ENCODE measurements at regions not wholly inside any gene's neighbourhood (a gene's known extent, or its start where the extent isn't known, plus 50 kb on each side); places are given as distances from the start of the nearest gene placed in this dataset.
"Not testable (repeated sequence)": the region's sequence is repeated elsewhere in the genome, so short reads cannot be mapped to it uniquely, and the experiment has no call there.

DNA sequence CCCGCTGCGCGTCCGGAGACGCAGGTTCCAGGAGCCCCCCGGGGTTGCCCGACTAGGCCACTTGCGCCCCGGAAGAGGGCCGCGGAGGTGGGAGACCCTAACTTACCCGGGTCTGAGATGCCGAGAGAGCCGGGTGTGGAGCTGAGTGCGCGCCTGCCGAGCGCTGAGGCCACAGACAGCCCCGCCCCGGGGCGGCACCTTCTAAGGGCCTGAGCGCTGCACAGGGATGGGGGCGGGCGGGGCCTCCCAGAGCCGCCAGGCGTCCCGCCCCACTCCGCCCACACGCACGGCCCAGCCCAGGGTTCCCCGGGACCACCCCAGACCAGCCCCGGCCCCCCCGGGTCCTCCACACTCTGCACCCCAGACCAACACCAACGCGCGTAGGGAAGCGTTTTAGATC, 2692.0 kb upstream of the TPTE start:
- DNase-seq (ENCODE audit: low read depth in 3 of 3): not testable (repeated sequence)

DNA sequence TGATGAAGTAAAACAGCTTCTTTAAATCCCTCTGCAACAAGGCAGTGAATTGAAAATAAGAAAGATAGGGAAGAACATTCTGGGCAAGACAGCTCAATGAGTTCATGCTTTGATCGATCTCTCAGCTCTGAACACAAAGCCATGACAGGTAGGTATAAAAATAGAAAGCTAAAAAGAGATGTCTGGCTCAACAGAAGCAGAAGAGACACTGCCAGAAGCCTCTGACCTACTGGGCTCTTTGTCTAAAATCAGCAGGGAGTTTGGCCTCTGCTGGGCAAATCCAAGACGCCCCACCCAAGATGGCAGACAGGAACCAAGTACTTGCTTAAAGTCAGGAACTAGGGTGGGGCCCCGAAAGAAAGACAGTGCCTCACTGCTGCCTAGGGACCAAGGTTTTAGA, 2684.1 kb upstream of the TPTE start:
- not testable (repeated sequence) for DNase-seq (ENCODE audit: low read depth in 3 of 3)

- DNase-seq (ENCODE audit: low read depth in 3 of 3): not testable (repeated sequence)
Measured at GRCh38 chr21:7853426-7853825, 2668.0 kb upstream of the TPTE start.

DNA sequence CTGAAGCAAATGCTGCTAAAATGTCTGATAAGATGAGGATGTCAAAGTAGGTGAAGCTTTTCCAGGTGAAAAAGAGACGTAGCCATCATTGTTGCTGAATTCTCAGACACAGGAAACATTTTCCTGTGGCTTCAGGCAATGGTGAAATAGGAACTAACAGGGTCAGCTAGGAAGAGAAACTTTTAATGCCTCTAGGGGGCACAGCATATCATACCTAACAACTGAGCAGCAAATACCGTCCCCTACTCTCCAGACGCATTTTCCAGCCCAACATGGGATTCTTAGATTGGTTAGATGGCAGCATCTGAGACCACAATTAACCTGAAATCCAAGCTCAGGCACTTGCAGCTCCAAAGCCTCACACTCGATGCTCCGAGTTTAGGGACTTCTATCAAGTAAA, 2667.5 kb upstream of the TPTE start:
- not testable (repeated sequence) for DNase-seq (ENCODE audit: low read depth in 3 of 3)

Measured in stimulated activated CD4-positive, alpha-beta T cell treated with anti-CD3 and anti-CD28 coated beads, TNF-alpha, amount 100 ng/mL, for 48 hours (primary cell).